Thyroid gland (tissue), 4 donors: ENCODE measurements at regions not wholly inside any gene's neighbourhood (a gene's known extent, or its start where the extent isn't known, plus 50 kb on each side); places are given as distances from the start of the nearest gene placed in this dataset.

Experiments used
- CTCF ChIP-seq, 6 experiments: fragments of 200-600 bp in 3 of 6; fragments of 450-650 bp in 3 of 6; sonication (generic) in 3 of 6; IDR thresholded peaks; one replicate each; pipeline ENCODE4 v1.5.1; 2016 to 2019; ENCODE audit warnings: antibody characterized with exemption in 6 of 6, mild to moderate bottlenecking in 2 of 6, inconsistent platforms in 1 of 6, moderate library complexity in 1 of 6
- POLR2A ChIP-seq, 2 donors: fragments of 450-650 bp; IDR thresholded peaks; one replicate each; pipeline ENCODE4 v1.6.1; 2017; ENCODE audit warnings: antibody characterized with exemption in 2 of 2, mild to moderate bottlenecking in 2 of 2, moderate library complexity in 1 of 2

- no peak for TF ChIP-seq CTCF (IDR thresholded peaks at IDR 0.05)
- TF ChIP-seq POLR2A (IDR thresholded peaks at IDR 0.05) = no peak
Observed at GRCh38 chr11:92545906-92546471, 321.4 kb downstream of the FAT3 start.
